GM23338 (cell line): ENCODE measurements at regions not wholly inside any gene's neighbourhood (a gene's known extent, or its start where the extent isn't known, plus 50 kb on each side); places are given as distances from the start of the nearest gene placed in this dataset.

Experiments
- ATAC-seq: fragments of 200-7000 bp; cut with Tn5 transposase; 3 replicates; pipeline ENCODE4 v1.9.1; 2020
- DNase-seq: peaks from one replicate; pipeline ENCODE4 v3.0.0-alpha.2; 2015; ENCODE audit warnings: low spot score
- H2AFZ ChIP-seq: fragments of 200-600 bp; sonication (generic); 2 replicates; pipeline ENCODE4 v1.8.0; 2016; ENCODE audit warnings: antibody characterized with exemption, mild to moderate bottlenecking, moderate library complexity
- H3F3A ChIP-seq: fragments of 200-600 bp; sonication (generic); replicated peaks from 2 replicates; pipeline ENCODE4 v1.8.0; 2017; ENCODE audit warnings: antibody characterized with exemption, mixed run types, low read depth
- H3K27ac ChIP-seq: fragments of 200-600 bp; sonication (generic); 2 replicates; pipeline ENCODE4 v1.6.1; 2016; ENCODE audit warnings: low read depth
- H3K27me3 ChIP-seq: fragments of 200-600 bp; sonication (generic); 2 replicates; pipeline ENCODE4 v1.8.0; 2016; ENCODE audit warnings: mild to moderate bottlenecking, mixed run types, moderate library complexity; ENCODE audit not compliant: insufficient read depth
- H3K36me3 ChIP-seq: fragments of 200-600 bp; sonication (generic); 2 replicates; pipeline ENCODE4 v1.8.0; 2016; ENCODE audit warnings: mild to moderate bottlenecking; ENCODE audit not compliant: insufficient read depth
- H3K4me1 ChIP-seq: fragments of 200-600 bp; sonication (generic); 2 replicates; pipeline ENCODE4 v1.8.0; 2016; ENCODE audit warnings: mild to moderate bottlenecking, moderate library complexity; ENCODE audit not compliant: insufficient read depth
- H3K4me2 ChIP-seq: fragments of 200-600 bp; sonication (generic); 2 replicates; pipeline ENCODE4 v1.7.1; 2017; ENCODE audit warnings: mixed run types
- H3K4me3 ChIP-seq: fragments of 200-600 bp; sonication (generic); 2 replicates; pipeline ENCODE4 v1.6.1; 2016; ENCODE audit warnings: mixed run types
- H3K79me2 ChIP-seq: fragments of 200-600 bp; sonication (generic); replicated peaks from 2 replicates; pipeline ENCODE4 v1.8.0; 2017; ENCODE audit warnings: mild to moderate bottlenecking; ENCODE audit not compliant: insufficient read depth
- H3K9me2 ChIP-seq: fragments of 200-600 bp; sonication (generic); 2 replicates; pipeline ENCODE4 v1.8.0; 2017; ENCODE audit not compliant: insufficient read depth
- H4K20me1 ChIP-seq: fragments of 200-600 bp; sonication (generic); replicated peaks from 2 replicates; pipeline ENCODE4 v1.8.0; 2017; ENCODE audit warnings: mild to moderate bottlenecking; ENCODE audit not compliant: insufficient read depth
- H3K27ac Mint-ChIP-seq: 2 replicates; pipeline ENCODE4 v1.8.0; 2020; ENCODE audit warnings: inconsistent platforms, mild to moderate bottlenecking, moderate library complexity, mixed read lengths
- H3K27me3 Mint-ChIP-seq: 3 replicates; pipeline ENCODE4 v1.8.0; 2022; ENCODE audit warnings: low read depth, mild to moderate bottlenecking, moderate library complexity, mixed read lengths, inconsistent platforms; ENCODE audit not compliant: insufficient read depth, poor library complexity
- H3K36me3 Mint-ChIP-seq: 3 replicates; pipeline ENCODE4 v1.8.0; 2021; ENCODE audit warnings: low read depth, mild to moderate bottlenecking, inconsistent platforms, moderate library complexity, mixed read lengths
- H3K4me1 Mint-ChIP-seq: 3 replicates; pipeline ENCODE4 v1.8.0; 2020; ENCODE audit warnings: mild to moderate bottlenecking, inconsistent platforms, mixed read lengths
- H3K4me3 Mint-ChIP-seq: 3 replicates; pipeline ENCODE4 v1.8.0; 2021; ENCODE audit warnings: moderate library complexity, mild to moderate bottlenecking, inconsistent platforms, mixed read lengths
- H3K9me3 Mint-ChIP-seq: 3 replicates; pipeline ENCODE4 v1.8.0; 2020; ENCODE audit warnings: moderate library complexity, mild to moderate bottlenecking, inconsistent platforms, mixed read lengths
- CTCF ChIP-seq, 2 experiments: fragments of 200-600 bp in 1 of 2; sonication (generic) in 1 of 2; conservative IDR thresholded peaks; 2 replicates each; pipeline versions ENCODE4 v1.5.1 to v1.6.1; 2016 to 2017; ENCODE audit warnings: antibody characterized with exemption in 2 of 2, low read depth in 2 of 2, mild to moderate bottlenecking in 2 of 2, moderate library complexity in 1 of 2
- ETS1 ChIP-seq: IDR thresholded peaks from 2 replicates; pipeline ENCODE4 v1.6.1; 2016; ENCODE audit warnings: antibody characterized with exemption
- EZH2 ChIP-seq: fragments of 200-600 bp; sonication (generic); IDR thresholded peaks from one replicate; pipeline ENCODE4 v1.8.0; 2017; ENCODE audit warnings: antibody characterized with exemption, mild to moderate bottlenecking, low read depth; ENCODE audit not compliant: unreplicated experiment
- EZH2phosphoT487 ChIP-seq: fragments of 200-600 bp; sonication (generic); IDR thresholded peaks from one replicate; pipeline ENCODE4 v1.8.1; 2018; ENCODE audit warnings: antibody characterized with exemption; ENCODE audit not compliant: unreplicated experiment
- NANOG ChIP-seq: IDR thresholded peaks from 2 replicates; pipeline ENCODE4 v1.6.1; 2016; ENCODE audit warnings: antibody characterized with exemption, borderline replicate concordance
- POLR2AphosphoS5 ChIP-seq: IDR thresholded peaks from 2 replicates; pipeline ENCODE4 v1.6.1; 2016; ENCODE audit warnings: antibody characterized with exemption, low read depth
- STAT1 ChIP-seq: IDR thresholded peaks from one replicate; pipeline ENCODE4 v1.6.1; 2016; ENCODE audit warnings: antibody characterized with exemption; ENCODE audit not compliant: unreplicated experiment
- TF ChIP-seq, protein P1 (sequence below): IDR thresholded peaks from one replicate; pipeline ENCODE4 v1.6.1; 2018; ENCODE audit warnings: antibody characterized with exemption; ENCODE audit not compliant: unreplicated experiment

DNA sequence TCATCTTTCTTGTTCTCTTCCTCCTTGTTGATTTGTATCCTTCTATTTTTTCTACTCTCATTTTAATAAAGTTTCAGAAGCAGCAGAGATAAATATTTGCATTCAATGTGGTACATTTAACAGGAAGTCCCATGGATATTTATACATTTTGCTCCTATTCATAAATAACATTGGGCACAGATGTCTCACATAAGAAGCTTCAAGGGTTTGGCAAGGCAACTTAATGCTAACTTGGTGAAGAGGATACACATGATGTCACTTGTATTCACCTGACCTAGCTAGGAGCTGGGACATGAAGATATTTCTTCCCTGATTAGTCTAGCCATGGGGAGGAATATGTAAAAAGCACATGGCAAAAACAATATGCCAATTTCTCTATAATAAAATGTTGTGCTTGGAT, 65.1 kb upstream of the DUSP10 start:
- Histone ChIP-seq H3K36me3 (no peaks in the 10 kb centered on the region), H4K20me1 (no peaks in the 10 kb centered on the region), H3K79me2 (no peaks in the 10 kb centered on the region), H3K27ac (no peak overlapping the region), H2AFZ (no peak overlapping the region), H3K4me1 (no peaks in the 10 kb centered on the region), H3K4me3 (no peak overlapping the region), H3K27me3 (no peaks in the 10 kb centered on the region), H3K9me2 (0 out of 2 replicates have a peak, but pooled peaks cover 2% of the 10 kb centered on the region), H3K4me2 (no peak overlapping the region), H3F3A (no peaks in the 10 kb centered on the region)
- H3K4me1 Mint-ChIP-seq, result peaks cover under 1% of the 10 kb centered on the region; the same call in 1 of the 3 replicates
- TF ChIP-seq CTCF (conservative IDR thresholded peaks at IDR 0.05; ENCODE audit: low read depth in 2 of 2) (no peak), ETS1 (no peak), POLR2AphosphoS5 (no peak)
- TF ChIP-seq, protein P1, sequence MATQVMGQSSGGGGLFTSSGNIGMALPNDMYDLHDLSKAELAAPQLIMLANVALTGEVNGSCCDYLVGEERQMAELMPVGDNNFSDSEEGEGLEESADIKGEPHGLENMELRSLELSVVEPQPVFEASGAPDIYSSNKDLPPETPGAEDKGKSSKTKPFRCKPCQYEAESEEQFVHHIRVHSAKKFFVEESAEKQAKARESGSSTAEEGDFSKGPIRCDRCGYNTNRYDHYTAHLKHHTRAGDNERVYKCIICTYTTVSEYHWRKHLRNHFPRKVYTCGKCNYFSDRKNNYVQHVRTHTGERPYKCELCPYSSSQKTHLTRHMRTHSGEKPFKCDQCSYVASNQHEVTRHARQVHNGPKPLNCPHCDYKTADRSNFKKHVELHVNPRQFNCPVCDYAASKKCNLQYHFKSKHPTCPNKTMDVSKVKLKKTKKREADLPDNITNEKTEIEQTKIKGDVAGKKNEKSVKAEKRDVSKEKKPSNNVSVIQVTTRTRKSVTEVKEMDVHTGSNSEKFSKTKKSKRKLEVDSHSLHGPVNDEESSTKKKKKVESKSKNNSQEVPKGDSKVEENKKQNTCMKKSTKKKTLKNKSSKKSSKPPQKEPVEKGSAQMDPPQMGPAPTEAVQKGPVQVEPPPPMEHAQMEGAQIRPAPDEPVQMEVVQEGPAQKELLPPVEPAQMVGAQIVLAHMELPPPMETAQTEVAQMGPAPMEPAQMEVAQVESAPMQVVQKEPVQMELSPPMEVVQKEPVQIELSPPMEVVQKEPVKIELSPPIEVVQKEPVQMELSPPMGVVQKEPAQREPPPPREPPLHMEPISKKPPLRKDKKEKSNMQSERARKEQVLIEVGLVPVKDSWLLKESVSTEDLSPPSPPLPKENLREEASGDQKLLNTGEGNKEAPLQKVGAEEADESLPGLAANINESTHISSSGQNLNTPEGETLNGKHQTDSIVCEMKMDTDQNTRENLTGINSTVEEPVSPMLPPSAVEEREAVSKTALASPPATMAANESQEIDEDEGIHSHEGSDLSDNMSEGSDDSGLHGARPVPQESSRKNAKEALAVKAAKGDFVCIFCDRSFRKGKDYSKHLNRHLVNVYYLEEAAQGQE, result no peak
- no peak overlapping the region for H3K4me3 Mint-ChIP-seq
- no peak overlapping the region for H3K27ac Mint-ChIP-seq
- peaks cover 4% of the 10 kb centered on the region for H3K27me3 Mint-ChIP-seq
- ATAC-seq (no peak), DNase-seq (no peak)
- H3K36me3 Mint-ChIP-seq, result no peaks in the 10 kb centered on the region
- H3K9me3 Mint-ChIP-seq, result no peaks in the 10 kb centered on the region

GRCh38 chr1:221806236-221806635, 64.3 kb upstream of the DUSP10 start:
- Mint-ChIP-seq H3K4me1 (peaks cover 4% of the 10 kb centered on the region; the same call in 1 of the 3 replicates), H3K9me3 (no peaks in the 10 kb centered on the region), H3K27me3 (peaks cover 5% of the 10 kb centered on the region), H3K36me3 (no peaks in the 10 kb centered on the region), H3K4me3 (no peak overlapping the region), H3K27ac (no peak overlapping the region)
- Histone ChIP-seq H3K27me3 (no peaks in the 10 kb centered on the region), H3K4me2 (no peak overlapping the region), H3F3A (no peaks in the 10 kb centered on the region), H4K20me1 (no peaks in the 10 kb centered on the region), H2AFZ (no peak overlapping the region), H3K27ac (no peak overlapping the region), H3K9me2 (0 out of 2 replicates have a peak, but pooled peaks cover 2% of the 10 kb centered on the region), H3K4me1 (peaks cover 4% of the 10 kb centered on the region; the same call in 1 of the 2 replicates), H3K36me3 (no peaks in the 10 kb centered on the region), H3K4me3 (no peak overlapping the region), H3K79me2 (no peaks in the 10 kb centered on the region)
- DNase-seq, result no peak
- no peak for ATAC-seq
- no peak for TF ChIP-seq ETS1
- no peak for TF ChIP-seq EZH2
- no peak for TF ChIP-seq STAT1
- no peak for TF ChIP-seq EZH2phosphoT487
- no peak for TF ChIP-seq NANOG
